HG03039 (cell line): ENCODE measurements at regions not wholly inside any gene's neighbourhood (a gene's known extent, or its start where the extent isn't known, plus 50 kb on each side); places are given as distances from the start of the nearest gene placed in this dataset.
"Not testable (repeated sequence)": the region's sequence is repeated elsewhere in the genome, so short reads cannot be mapped to it uniquely, and the experiment has no call there.

Source experiments
- ATAC-seq: cut with Tn5 transposase; IDR thresholded peaks from one replicate; pipeline ENCODE4 v1.9.1; 2021; ENCODE audit warnings: mild to moderate bottlenecking, moderate library complexity; ENCODE audit not compliant: unreplicated experiment

DNA sequence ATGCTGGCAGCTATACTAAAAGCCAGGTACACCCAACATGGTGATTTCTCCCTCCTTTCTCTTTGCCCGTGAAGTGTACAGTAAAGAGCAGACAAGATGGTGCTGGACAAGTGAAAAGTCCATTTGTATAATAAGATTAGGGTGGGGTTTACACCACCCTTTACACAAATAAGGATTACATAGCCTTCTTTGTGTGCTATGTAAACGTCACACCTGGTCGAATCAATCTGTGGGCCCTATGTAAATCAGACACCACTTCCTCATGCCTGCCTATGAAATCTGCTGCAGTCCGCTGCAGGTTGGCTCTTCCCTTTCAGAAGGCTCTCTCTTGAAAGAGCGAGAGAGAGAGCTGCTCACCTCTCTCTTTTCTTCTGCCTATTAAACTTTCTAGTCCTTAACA, 1054.3 kb upstream of the SLC39A10 start:
- no peak for ATAC-seq

DNA sequence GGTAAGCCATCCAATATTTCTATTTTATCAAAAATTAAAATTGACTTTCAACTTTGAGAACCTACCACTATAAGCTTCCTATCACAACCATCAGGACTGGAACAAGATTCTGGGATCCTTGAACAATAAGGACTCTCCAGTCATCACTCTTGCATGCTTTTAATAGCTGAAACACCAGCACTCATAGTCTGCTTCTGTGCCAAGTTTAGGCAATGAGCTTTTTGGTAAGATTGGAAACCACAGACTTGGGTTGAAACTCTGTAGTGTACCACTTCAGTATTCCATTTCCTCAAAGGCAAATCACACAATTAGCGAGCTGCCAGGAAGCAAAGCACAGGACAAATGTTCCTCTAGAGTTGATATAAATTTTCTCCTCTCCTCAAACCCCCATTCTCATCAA, 1065.8 kb upstream of the SLC39A10 start:
- no peak for ATAC-seq

DNA sequence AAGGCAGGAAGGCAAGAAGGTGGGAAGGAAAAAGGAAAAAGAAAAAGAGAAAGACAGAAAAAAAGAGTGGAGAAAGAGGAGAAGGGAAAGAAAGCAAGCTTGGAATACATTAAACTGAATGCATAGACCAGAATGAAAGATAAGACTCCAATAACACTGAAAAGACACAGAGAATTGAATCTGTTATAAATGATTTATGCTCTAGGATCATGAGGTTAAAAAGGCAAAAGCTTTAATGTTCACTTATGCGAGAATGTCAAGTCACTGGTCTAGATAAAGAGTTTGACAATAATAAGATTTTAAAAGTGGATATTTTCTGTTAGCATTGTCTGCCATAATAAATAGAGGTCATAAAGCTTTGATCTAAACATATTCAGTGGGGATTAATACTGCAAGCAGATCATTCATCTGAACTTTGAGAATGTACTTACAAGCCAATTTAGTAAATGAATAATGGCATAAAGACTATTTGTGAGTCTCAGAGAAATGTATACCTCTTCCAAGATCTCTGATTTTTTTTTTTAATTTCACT, 1069.2 kb upstream of the SLC39A10 start:
- no peak for ATAC-seq

DNA sequence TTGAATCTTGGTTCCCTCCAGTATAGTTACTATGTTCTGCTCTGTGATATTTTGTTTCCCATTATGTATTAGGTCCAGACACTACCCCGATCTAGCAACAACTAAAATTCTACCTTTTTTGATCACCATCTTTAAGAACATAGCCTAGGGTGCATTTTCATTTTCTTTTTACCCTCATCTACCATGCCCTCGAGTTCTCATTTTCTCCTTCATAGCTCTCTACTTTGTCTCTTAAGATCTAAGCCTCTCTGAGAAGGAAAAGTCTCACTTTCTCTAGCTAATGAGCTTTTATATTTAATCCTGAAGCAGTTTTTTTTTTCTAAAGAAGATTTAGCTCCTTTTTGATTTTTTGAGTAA, 1089.4 kb upstream of the SLC39A10 start:
- no peak for ATAC-seq

DNA sequence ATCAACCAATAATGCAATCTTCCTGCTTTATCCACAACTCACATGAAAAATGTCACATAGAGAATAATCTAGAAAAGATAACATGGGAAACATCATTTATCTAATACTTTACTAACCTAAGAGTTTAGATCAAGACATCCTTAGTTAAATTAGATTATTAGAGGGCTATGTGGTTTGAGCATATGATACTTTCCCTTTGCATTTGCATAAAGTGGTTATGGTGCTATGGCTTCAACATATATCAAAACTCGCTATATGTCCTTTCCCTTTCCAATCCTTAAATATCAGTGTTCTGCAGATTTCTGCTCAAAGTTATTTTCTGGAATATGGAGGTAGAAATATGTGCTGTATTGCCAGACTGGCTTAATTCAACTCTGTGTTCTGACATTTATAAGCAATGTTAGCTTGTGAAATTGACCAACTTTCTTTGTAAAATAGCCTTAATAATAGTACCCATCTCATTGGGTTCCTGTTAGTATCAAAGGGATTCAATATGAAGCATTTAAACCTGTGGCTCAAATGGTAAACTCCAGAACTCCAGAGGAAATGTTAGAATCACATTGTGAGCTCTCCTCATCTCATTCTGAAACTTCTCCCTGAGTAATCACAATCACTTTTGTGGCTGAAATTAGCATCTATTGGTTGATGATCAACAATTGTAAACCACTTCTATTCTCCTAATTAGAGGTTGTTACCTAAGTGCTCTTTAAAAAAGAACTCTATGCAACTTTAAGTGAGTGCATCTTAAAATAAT, 1089.9 kb upstream of the SLC39A10 start:
- no peak for ATAC-seq

DNA sequence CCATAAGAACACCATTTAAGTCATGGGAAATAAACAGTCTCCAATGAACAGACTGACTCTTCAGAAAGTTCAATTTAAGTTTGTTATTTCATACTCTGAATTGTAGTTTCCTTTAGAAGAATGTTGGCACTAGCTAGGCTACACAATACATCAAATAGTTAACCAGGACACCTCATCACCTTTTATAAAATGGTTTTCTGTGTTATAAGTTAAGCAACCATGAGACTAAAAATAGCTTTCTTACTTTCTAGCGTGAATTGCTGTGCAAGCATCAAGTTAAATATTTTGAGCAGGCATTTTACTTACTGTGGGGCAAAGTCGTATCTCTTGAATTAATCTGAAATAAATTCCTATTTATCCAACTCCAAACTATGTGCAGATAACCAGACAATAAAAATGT, 1092.6 kb upstream of the SLC39A10 start:
- no peak for ATAC-seq

DNA sequence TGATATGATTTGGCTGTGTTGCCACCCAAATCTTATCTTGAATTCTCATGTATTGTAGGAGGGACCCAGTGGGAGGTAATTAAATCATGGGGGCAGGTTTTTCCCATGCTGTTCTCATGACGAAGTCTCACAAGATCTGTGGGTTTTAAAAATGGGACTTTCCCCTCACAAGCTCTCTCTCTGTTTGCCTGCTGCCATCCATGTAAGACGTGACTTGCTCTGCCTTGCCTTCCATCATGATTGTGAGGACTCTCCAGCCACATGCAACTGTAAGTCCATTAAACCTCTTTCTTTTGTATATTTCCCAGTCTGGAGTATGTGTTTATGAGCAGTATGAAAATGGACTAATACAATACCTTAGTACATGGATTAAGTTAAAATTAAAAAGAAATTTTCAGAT, 1094.7 kb upstream of the SLC39A10 start:
- ATAC-seq: no peak

DNA sequence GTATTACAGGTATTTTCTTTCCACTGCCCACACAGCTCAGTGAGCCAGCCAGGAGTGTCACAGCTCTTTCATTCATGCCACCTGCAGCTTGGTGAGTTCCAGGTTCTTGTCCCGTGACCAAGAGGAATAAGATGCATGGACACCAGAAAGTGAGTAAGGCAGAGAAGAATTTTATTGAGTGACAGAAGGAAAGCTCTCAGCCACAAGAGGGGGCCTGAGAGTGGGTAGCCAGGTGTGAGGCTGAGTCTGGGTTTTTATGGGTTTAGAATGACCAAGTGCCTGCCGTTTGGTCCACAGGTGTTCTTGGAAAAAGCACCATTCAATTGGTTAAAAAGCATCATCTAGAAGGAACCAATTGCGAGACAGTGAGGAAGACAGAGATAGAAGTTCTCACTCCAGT, 1097.1 kb upstream of the SLC39A10 start:
- ATAC-seq: no peak

DNA sequence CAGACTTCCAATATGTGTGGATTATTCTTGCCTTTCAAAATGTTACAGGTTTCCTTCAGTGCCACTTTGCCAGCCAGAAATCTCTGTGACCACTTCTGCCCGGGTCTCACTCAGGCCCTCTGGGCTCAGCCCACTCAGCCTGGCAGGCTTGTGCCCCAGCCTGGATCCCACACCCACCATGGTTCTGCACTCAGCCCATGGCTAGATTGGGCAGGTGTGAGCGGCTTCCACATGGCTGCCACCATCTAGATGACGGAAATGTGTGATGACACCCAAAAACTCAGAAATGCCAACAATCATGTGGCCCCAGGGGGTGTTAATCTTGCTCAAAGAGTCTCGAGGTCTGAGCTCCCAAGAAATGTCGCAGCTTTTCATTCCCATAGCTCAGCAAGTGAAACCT, 1097.5 kb upstream of the SLC39A10 start:
- no peak for ATAC-seq

DNA sequence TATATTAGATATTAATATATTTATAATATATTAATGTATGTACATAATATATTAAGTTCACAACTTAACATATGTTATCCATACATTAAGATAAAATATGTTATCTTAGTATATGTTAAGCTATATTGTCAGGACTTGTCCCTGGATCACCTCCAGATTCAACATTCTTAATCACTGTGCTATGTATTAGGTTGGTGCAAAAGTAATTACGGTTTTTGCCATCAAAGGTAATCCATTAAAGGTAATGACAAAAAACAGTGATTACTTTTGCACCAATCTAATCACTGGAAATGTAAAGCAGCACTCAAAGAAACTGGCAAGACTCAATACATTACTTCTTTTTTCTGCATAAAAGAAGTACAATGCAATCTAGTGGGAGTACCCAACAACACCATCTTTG, 1099.0 kb upstream of the SLC39A10 start:
- ATAC-seq: no peak

DNA sequence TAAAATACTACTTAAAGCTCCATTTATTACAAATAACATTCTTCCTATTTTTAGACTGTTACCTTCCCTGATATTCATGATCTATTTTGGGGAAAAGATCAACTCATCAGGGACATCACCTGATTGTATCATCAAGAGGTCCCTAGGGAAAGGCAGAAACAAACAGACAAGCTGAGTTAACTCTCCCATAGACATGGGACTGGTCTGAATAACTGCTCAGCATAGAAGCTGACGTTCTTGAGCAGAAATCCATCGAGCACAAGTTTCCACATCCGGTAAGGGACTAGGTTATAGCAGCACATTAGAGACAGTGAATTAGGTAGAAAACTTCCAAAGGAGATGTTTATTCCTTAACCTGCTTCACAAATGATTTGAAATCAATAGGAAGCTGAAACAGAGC, 1100.4 kb upstream of the SLC39A10 start:
- no peak for ATAC-seq

DNA sequence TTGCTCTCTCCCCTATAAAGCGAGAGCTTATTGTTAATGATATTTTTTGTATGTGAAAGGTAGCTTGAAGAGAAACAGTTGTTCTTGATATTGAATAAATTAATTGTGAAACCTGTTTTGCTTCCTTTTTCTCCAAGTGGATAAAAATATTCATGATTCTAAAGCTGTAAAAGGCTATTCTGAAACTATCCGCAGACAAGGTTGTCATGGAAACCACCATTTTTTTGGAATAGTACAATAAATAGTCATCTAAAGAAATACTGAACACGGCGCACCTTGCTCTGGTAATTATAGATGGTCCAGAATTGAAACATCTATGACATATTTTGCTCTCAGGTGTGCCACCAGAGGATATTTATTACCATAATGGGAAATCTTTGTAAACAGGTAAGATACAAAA, 1103.0 kb upstream of the SLC39A10 start:
- ATAC-seq: no peak

DNA sequence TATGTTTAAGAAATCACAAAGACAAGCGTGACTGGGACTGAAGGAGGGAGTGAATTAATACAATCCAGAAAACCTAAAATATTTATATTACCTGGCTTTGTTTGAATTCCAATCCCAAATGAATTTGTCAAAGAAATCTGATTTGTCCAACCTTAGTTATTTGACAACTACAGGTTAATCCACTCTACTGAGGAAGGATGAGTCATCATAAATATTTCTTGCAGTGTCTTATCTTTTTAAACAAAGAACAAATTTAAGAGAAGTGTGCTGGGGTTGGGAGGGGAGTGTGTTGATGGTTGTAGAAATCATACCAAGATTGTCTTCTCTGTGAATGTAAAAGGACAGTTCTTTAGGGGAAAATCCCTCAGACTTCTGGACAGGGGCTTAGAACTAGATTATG, 1106.3 kb upstream of the SLC39A10 start:
- ATAC-seq: no peak

DNA sequence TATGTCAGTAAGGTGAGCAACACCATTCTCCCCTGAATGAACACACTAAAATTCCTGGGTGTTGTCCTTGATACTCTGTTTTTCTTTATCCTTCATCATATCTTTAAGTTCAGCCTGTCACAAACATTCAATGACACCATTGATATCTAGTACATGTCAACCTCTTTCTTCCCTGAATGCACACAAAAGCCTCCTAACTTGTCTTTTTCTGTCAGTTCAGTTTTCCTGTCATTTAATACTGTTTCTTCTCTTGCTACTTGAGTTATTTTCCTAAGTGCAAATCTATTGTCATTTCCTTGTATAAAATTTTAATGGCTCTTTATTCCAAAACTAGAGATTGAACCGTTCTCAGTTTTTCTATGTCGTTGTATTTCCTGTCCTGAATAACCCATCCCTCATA, 1107.6 kb upstream of the SLC39A10 start:
- no peak for ATAC-seq

DNA sequence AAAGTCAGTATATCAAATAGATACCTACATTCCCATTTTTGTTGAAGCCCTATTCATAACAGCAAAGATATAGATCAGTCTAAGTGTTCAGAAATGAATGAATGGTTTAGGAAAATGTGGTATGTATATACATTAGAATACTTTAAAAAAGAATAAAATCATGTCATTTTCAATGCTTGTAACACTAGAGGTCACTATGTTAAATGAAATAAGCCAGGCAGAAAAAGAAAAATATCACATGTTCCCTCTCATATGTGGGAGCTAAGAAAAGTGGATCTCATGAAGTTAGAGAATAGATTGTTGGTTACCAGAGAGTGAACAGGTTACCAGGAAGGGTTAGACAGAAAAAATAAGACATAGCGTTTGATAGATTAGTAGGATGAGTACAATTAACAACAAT, 1111.0 kb upstream of the SLC39A10 start:
- ATAC-seq: no peak

DNA sequence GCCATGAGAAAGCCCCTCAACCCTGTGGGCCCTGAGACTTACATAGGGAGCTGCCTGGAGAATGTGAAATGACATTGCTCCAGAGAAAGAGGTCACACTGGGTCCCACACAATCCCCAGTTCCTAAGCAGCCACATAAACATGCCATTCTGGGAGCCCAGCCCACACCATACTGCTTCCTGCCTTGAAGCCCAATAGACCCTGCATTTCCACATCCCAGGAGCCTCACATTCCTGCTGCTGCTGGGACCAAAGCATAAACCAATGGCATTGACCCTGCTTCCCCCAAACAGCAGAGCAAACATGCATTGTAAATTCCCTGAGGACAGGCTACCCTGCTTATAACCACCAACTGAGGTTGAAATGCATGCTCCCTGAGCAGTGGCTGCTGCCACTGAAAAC, 1117.6 kb upstream of the SLC39A10 start:
- ATAC-seq: no peak

DNA sequence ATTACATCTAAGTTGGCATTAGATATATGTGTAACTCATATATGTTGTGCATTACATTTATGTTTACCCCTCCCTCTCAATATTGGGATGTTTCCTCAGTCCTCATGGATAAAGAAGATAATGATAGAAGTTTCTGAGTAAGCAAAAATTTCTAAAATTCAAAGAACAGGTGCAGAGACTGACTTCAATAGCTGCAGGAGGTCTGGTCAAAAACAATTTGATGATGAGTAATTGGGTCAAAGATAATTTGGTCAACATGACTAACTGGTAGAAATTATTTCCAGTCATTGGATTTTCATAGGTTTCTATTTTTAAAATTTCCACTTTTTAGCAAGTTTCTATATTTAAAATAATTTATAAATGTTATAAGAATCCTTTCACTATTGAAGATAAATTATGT, 1130.9 kb upstream of the SLC39A10 start:
- ATAC-seq: no peak

DNA sequence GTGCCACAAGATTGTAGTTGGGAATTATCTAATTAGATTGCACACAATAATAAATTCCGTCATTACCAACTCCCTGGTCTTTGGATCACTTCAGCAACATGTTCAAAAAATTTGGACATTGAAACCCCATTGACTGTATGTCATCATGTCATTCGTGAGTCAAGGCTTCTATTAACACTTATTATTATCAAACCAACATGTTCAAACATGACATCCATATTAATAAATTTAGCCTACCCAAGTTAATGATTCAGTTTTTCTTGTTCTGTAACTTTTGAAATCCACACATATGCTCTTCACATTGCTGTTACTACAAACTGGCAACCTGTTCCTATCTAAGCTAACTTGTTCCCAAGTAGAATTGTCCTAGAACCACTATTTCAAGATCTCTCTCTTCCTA, 1142.7 kb upstream of the SLC39A10 start:
- ATAC-seq: no peak

DNA sequence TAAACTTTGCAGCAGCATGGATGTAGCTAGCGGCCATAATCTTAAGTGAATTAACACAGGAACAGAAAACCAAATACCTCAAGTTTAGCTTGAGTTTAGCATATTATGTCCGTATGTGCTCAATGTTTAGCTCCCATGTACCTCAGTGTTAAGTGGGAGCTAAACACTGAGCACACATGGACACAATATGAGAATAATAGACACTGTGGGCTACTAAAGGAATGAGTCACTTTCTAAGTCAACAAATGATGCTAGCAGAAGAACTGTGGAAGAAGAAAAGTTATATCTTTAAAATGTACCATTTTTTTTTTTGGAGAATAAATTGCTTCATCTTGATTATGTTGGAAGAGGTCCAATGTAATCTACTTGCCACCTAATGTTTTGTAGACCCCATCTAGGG, 1146.0 kb upstream of the SLC39A10 start:
- not testable (repeated sequence) for ATAC-seq

DNA sequence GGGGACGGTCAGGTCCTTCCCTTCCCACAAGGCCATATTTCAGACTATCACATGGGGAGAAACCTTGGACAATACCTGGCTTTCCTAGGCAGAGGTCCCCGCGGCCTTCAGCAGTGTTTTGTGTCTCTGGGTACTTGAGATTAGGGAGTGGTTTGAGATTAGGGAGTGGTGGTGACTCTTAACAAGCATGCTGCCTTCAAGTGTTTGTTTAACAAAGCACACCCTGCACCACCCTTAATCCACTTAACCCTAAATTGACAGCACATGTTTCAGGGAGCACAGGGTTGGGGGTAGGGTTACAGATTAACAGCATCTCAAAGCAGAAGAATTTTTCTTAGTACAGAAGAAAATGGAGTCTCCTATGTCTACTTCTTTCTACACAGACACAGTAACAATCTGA, 1152.2 kb upstream of the SLC39A10 start:
- not testable (repeated sequence) for ATAC-seq

DNA sequence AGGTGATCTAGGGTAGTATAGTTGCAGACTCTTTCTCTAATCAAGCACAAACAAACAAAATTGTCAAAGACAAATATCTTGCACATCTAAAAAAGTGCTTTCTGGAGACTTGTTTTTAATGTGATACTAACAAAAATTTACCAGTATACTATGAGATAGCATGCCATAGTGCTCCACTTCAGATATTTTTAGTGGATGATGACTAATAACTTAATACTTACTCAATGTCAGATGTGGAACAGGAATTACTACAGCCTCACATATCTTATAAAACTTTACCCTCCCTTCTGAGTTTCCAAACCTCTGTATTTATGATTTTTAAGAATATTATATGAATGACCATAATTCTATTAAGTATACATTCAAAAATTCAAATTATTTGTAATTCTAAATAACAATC, 1162.0 kb upstream of the SLC39A10 start:
- no peak for ATAC-seq

DNA sequence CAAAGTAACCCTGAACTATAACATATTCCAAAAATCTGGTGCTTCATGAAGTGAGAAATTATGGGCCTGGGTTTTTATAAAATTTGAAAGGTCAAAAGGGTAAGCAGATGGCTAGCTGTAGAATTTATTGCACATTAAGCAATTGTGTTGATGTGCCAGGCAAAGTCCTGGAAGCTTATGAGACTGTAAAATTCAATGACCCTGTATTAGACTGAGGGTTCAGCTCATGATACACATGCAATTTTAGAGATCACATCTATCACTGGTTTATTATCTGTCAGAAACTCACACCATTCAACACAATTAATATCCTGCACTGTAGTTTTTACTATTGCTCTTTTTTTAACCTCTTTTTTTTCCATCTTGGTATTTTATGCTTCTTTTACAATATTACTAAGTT, 1162.6 kb upstream of the SLC39A10 start:
- ATAC-seq: no peak

DNA sequence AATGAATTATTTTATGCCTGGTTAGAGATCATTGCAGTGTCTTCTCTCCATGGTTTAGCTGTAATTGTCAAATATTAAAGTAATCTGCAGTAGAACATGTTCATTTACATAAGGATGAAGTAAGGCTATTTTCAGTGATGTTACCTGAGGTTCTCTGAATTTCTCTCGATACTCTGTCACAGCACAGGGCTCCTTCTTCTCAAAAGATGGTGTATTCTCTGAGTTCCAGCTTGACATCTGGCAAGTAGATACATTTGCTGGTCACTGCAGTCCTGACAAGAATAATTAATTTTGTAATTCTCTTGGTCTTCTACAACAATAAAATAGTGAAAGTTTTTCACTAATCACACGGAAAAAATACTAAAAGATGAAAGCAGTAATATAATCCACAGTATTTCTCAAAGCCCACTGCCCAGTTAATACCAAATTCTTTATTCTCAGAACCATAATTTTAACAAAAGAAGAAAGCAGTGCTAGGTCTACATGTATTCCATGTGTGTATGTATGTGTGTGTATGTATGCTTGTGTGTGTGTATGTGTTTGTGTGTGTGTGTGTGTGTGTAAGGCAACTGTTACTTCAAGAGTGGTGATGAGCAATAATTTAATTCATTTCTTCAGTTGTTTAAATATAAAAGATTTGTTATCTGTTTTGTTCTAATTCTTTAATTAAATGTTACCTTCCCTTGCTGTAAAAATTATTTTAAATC, 1165.5 kb upstream of the SLC39A10 start:
- no peak for ATAC-seq
